ENCODE measurements at regions not wholly inside any gene's neighbourhood (a gene's known extent, or its start where the extent isn't known, plus 50 kb on each side); places are given as distances from the start of the nearest gene placed in this dataset.

GRCh38 chr5:152622628-152623027, 217.5 kb upstream of the NMUR2 start:
- no peak for TF ChIP-seq CTCF (IDR thresholded peaks at IDR 0.05; ENCODE audit: low read depth, low read length, missing control alignments)
- Histone ChIP-seq H3K36me3 (replicated peaks) (no peaks in the 10 kb centered on the region), H3K4me3 (ENCODE audit: low read depth, low read length) (no peak overlapping the region), H3K27ac (no peak overlapping the region), H3K27me3 (replicated peaks) (no peaks in the 10 kb centered on the region)
- in situ Hi-C loops (cut with HindIII; ENCODE audit: low pct_ligation_motif_present, low sequenced_read_pairs), result no loop called here
- no peak for DNase-seq

GRCh38 chr5:152623951-152624350, 218.9 kb upstream of the NMUR2 start:
- Histone ChIP-seq H3K27ac (no peak overlapping the region), H3K4me3 (ENCODE audit: low read depth, low read length) (no peak overlapping the region), H3K36me3 (replicated peaks) (no peaks in the 10 kb centered on the region), H3K27me3 (replicated peaks) (no peaks in the 10 kb centered on the region)
- DNase-seq, result no peak
- no peak for TF ChIP-seq CTCF (IDR thresholded peaks at IDR 0.05; ENCODE audit: low read depth, low read length, missing control alignments)
- in situ Hi-C loops (cut with HindIII; ENCODE audit: low pct_ligation_motif_present, low sequenced_read_pairs), result no loop called here

GRCh38 chr5:152625696-152626095, 220.6 kb upstream of the NMUR2 start:
- Histone ChIP-seq H3K4me3 (ENCODE audit: low read depth, low read length) (no peak overlapping the region), H3K27me3 (replicated peaks) (no peaks in the 10 kb centered on the region), H3K27ac (no peak overlapping the region), H3K36me3 (replicated peaks) (no peaks in the 10 kb centered on the region)
- no peak for DNase-seq
- in situ Hi-C loops (cut with HindIII; ENCODE audit: low pct_ligation_motif_present, low sequenced_read_pairs), result no loop called here
- no peak for TF ChIP-seq CTCF (IDR thresholded peaks at IDR 0.05; ENCODE audit: low read depth, low read length, missing control alignments)

- Histone ChIP-seq H3K27me3 (replicated peaks) (no peaks in the 10 kb centered on the region), H3K36me3 (replicated peaks) (no peaks in the 10 kb centered on the region), H3K27ac (no peak overlapping the region), H3K4me3 (ENCODE audit: low read depth, low read length) (no peak overlapping the region)
- DNase-seq, result no peak
- in situ Hi-C loops (cut with HindIII; ENCODE audit: low pct_ligation_motif_present, low sequenced_read_pairs), result no loop called here
- no peak for TF ChIP-seq CTCF (IDR thresholded peaks at IDR 0.05; ENCODE audit: low read depth, low read length, missing control alignments)
These were observed 226.1 kb upstream of the NMUR2 start for GRCh38 chr5:152631221-152631620.

GRCh38 chr5:152632360-152632759, 227.3 kb upstream of the NMUR2 start:
- Histone ChIP-seq H3K27ac (no peak overlapping the region), H3K27me3 (replicated peaks) (no peaks in the 10 kb centered on the region), H3K36me3 (replicated peaks) (no peaks in the 10 kb centered on the region), H3K4me3 (ENCODE audit: low read depth, low read length) (no peak overlapping the region)
- DNase-seq, result no peak
- no peak for TF ChIP-seq CTCF (IDR thresholded peaks at IDR 0.05; ENCODE audit: low read depth, low read length, missing control alignments)
- in situ Hi-C loops (cut with HindIII; ENCODE audit: low pct_ligation_motif_present, low sequenced_read_pairs), result no loop called here

- Histone ChIP-seq H3K27me3 (replicated peaks) (no peaks in the 10 kb centered on the region), H3K4me3 (ENCODE audit: low read depth, low read length) (no peak overlapping the region), H3K36me3 (replicated peaks) (no peaks in the 10 kb centered on the region), H3K27ac (no peak overlapping the region)
- in situ Hi-C loops (cut with HindIII; ENCODE audit: low pct_ligation_motif_present, low sequenced_read_pairs), result no loop called here
- DNase-seq, result no peak
- no peak for TF ChIP-seq CTCF (IDR thresholded peaks at IDR 0.05; ENCODE audit: low read depth, low read length, missing control alignments)
These were observed 229.5 kb upstream of the NMUR2 start for GRCh38 chr5:152634586-152634985.

All from brain microvascular endothelial cell (primary cell).